DMS79 (cell line): ENCODE measurements at regions not wholly inside any gene's neighbourhood (a gene's known extent, or its start where the extent isn't known, plus 50 kb on each side); places are given as distances from the start of the nearest gene placed in this dataset.

Experiments
- DNase-seq: peaks from one replicate; lab custom pipeline; 2025; lab: John Stamatoyannopoulos, UW

DNA sequence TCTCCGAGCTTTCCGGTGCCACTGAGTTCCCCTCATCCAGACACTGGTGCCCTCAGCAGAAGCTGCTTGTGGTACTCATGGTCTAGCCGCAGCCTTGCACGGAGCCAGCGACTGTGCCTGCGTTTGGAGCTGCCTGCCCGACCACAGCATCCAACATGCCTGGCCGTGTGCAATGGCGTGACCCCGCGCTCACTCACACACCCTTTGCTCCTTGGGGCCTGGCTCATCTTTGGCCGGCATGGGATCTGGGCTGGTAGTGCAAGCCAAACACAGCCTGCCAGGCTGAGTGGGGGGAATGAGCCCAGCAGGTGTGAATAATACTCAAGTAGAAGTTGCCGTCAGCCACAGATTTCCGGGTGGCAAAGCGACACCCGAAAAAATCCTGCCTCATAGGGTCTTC lies 1178.7 kb upstream of the GBE1 start:
- no peak for DNase-seq

DNA sequence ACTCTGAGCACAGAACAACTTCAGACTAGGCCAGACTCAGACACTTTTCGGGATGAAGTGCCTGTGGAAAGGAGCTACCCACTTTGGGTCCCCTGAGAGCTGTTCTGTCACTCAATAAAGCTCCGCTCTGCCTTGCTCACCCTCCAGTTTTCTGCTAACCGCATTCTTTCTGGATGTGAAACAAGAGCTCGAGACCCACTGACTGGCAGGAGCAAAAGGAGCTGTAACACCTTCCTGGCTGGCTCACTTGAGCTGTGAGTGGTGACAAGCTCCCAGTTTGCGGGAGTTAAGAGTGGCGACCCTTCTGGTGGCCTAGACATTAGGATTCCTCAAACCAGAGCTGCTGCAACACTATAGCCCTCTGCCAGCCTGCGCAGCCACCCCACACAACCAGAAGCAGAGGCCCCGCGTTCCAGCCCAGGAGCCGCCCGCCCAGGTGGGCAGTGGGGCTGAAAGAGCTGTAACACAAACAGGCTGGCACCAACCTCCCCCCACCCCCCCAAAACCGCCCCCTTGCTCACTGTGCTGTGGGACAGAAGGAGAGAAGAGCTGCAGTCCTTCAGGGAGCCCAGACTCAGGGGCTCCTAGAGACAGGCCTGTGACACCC lies 1178.1 kb upstream of the GBE1 start:
- no peak for DNase-seq

DNA sequence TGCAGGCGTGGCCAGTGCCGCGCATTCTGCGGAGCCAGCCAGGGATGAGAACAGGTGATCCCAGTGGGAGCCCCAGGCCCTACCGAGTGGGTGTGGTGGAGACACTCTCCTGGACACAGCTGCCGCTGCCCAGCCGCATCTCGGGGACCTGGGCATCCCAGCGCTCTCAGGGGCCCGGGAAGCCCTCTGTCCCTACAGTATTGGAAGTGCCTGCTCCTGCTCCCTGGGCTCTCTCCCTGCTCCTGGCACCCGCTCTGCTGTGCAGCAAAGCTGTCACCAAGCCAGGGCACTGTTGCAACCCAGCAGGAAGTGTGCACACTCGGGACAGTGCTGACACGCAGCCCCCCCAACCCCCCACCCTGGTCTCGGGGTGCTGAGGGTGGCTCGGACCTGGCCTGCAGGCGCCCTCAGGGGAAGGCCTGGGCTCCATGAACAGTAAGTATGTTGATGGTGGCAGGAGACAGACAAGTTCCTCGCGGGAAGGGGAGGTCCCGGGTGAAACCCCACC lies 1177.4 kb upstream of the GBE1 start:
- DNase-seq = no peak

DNA sequence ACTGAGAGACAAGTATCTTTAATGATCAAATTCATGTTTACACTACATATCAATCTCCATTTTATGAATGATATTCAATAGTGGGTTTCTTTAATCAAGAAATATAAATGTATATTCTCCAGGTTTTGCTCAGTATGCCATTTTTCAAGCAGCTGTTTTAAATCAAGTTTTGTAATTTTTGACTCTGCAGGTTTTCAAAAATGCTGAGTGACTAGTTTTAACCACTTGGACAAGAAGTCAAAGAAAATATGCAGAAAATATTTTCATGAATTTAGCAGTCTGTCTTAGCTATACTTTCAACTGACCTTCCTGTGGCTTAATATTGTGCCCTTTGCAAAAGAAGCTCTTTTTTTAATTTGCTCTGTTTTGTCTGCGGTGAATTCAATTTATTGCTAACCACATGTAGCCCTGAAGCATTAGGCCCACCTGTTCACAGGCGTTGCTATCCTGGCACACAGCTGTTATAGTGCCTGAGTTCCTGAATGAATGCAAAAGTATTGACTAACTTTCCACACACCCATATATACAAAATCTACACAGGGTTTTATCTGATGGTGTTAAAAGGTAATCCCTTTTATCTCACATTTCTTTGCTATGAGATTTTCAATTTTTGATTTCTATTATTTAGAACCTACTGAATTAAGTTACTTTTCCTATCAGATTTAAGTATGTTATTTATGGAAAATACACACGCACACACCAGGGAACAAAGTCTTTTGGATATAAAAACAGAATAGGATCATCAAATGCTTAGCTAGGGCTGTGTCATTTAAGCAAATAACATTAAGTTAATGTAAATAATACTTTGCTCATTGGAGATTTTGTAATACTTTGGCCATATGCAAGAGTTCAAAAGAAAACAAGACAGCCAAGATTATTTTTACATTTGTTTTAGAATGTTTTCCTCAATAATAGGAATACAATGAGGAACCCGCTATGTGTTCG lies 1166.1 kb upstream of the GBE1 start:
- DNase-seq = no peak

DNA sequence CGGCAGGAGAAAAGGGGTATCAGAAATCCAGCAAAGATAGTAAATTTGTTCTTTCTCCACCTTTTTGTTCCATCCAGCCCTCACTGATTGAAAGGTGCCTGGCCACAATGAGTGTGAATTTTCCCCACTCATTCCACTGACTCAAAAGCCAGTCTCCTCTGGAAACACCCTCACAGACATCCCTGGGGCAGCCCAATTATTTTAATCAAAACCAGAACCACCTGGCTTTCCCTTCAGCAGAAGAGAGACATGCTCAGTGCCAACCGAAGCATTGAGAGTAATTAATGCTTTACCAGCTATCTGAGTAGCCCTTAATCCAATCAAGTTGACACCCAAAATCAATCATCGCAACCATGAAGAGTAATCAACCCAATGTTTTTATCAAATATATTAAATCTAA lies 1129.6 kb upstream of the GBE1 start:
- DNase-seq = no peak

DNA sequence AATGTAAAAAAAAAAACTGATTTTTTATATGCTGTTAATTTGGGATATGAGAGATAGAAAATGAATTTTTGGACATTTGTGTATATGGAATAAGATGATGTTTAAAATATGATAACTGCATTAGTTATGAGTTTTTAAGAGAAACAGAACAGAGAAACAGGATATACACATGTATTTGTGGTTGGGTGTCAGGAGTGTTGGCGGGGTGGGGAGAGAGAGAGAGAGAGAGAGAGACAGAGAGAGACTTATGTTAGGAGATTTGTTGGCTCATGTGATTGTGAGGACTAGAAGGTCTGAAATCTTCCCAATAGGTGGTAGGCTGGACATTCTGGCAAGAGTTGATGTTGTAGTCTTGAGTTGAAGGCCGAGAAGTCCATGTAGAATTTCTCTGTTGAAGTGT lies 1121.6 kb upstream of the GBE1 start:
- no peak for DNase-seq

DNA sequence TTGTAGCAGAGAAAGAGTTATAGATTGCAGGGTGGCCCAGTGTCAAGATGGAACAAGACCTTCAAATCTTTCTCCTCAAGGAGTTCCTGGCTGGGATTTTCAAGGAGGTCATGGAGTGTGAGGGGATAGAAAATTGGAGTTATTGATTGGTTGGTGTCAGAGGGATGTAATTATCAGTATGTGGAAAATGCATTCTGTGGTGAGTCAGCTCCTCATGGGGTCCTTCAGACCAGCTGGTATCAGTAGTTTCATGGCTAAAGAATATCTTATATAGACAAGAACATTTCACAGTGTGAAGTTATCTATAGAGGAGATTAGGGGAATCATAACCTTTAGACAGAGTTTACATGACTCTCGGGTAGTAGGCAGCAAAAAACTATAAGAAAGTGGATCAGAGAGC lies 1114.0 kb upstream of the GBE1 start:
- no peak for DNase-seq

DNA sequence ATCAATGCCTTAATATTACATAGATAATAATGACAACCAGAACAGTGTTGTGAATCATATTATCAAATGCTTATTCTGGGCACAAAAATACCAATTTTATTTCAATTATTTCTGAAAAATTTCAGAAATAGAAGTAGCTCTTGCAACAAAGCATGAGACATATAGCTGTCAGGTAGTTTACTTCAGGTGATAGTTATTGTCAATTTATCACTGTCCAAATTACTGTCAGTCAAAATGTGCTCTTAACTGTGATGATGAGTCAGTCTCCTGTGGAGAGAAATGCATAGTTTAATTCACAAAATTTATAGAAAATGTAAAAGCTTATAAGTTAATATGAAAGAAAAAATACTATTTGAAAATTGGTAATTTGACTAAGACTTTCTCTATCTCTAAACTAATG lies 1078.4 kb upstream of the GBE1 start:
- DNase-seq = no peak

DNA sequence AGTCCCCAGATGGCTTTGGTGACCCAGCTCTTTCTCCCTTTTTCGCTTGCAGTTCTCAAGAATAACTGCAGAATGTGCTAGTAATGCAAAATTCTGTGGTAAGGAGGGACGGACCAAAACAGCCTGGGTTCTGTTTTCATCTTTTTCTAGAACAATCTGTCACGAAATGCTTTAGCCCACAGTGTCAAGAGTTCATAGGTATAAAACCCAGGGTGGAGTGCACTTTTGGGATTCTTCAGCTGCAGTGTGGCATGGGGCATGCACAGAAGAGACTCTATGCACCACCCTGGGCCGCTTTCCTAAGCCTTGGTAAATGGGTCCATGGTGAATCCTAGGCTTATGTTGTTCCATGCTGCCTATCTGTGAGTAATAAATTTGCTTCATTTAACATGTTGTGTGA lies 1072.7 kb upstream of the GBE1 start:
- no peak for DNase-seq

DNA sequence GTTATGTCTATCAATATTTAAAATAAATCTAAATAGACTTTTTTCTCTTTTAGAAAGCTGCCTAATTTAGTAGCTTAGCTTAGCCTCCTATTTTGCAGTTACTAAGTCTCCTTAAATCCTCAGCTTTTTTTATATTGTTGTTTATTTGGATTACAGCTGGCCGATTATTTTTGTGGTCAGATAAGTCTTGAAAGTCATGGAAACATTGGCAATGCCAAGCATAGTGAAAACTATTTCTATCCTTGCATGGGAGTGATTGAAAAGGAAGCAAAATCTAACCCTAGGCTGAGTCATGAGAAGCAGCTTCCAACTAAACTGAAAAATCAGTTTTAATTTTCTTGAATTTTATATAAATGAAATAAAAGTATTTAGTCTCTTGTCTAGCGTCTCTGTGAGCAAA lies 1063.0 kb upstream of the GBE1 start:
- no peak for DNase-seq

DNA sequence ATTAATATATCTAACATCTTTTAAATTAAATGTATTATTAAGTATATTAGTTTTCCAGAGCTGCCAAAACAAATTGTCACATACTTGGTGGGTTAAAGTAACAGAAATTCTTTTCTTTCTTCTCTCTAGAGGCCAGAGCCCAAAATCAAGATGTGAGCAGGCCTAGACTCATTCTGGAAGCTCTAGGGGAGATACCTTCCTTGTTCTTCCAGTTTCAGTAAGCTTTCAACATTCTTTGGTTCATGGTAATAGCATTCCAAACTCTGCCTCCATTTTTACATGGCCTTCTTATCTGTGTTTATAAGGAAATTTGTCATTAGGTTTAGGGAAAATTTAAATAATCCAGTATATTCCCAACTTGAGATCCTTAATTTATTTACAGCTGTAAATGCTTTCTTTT lies 1054.6 kb upstream of the GBE1 start:
- no peak for DNase-seq

DNA sequence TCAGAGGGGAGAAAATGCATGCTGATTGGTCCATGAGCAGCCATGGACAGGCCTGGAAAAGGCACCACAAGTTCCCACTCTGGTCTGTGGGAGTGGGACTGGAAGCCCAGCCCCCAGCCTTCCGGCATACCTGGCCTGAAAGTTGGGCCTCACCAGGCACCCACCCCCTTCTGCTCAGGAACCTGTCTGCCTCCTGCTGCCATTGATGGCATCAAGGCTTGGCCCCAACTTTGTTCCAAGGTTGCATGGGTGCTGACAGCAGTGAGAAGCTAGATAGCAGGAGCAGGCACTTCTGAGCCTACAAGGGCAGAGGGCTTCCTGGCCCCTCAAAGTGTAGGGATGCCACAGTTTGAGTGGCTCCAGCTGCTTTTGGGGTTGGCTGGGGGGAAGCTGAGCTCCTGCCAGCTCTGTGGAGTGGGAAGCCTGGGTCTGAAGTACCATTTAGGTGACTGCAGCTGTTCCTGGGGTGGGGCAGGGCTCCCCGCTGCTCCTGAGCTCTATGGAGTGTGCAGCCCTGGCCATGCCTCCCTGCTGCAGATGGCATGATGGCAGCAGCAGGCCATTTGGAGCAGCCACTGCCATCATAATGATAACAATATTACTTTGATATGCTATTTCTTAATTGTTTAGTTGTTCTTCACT lies 1054.1 kb upstream of the GBE1 start:
- no peak for DNase-seq

DNA sequence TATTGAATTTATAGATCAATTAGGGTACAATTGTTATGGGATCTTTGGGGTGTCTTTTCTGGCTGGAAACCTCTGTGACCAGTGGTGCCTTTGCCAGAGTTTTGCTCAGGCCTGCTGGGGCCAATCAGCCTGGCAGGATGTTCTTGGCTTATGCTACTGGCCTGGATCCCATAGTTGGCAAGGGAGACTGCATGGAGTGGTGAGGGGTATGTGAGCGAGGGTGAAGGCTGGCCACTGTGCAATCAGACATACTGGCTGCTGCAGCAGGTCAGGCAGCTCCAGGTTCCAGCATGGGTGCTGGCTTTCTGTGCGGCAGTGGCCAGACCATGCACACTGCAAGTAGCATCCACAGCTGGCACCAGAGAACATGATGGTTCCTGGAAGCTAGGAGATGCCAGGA lies 1053.2 kb upstream of the GBE1 start:
- DNase-seq = no peak

DNA sequence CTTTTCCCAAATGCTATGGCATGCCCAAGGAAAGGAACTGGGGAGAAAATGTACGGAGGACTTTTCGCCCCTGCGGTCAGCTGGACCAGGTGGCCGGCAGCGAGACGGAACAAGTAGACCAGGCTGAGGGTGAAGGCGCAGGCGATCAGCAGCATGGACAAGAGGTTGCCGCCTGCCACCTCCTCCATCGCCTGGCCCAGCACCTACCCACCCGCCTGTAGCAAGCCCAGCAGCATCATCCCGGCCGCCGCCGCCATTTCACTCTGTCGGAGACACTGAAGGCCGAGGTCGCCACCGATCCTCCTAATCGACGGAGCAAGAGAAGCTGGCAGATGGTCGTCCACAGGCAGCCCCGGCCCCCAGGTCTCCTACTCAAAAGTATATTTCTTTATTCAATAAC lies 1046.3 kb upstream of the GBE1 start:
- no peak for DNase-seq

DNA sequence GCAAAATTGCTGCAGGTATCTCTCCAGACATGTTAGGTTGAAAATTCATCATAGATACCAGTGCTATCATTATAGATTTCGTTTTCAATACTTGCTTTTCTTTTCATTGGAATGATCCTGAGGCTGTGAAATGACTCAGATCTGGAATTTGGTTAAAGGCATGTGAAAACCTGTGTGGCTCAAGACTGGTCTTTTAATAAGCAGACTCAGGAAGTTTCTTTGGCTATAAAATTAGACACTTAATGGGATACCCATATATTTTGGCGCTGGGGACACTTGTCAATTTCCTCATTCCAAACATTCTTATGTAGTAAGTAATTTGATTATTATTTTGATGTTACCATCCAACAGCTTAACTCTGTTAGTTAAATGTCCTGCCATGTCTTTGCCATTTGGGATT lies 1041.1 kb upstream of the GBE1 start:
- no peak for DNase-seq

DNA sequence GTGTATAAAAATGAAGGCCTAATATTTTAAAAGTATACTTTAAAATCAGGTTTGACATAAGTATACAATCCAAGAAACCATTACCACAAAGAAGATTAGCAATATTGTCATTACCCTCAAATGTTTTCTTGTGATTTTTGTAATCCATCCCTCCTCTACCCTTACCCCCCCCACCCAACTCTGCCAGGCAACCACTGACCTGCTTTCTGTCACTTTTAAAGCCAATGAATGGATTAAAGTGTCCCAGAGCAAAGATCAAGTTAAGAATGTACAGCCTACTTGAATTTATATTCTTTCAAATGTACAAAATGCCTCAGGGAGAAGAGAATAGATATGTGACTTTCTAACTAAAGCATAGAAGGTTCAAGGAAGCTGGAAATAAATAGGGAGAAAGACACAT lies 1038.8 kb upstream of the GBE1 start:
- DNase-seq = no peak

DNA sequence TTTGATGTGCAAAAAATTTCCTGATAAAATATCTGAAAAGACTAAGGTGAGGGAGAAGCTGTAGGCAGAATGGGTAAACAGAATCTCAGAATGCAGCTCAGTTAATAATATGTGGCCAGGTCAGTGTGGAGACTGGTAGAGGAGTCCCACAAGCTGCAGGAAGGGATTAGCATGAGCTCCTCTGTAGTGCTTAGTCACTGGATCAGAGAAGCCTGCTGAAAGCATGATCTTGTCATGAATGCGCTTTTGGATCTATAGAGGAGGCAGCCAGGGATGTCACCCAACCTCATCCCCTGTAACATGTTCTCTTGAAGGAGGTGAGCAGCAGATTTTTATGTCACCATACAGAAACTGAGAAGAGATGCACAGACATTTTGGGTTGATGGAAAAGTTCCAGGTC lies 1035.3 kb upstream of the GBE1 start:
- no peak for DNase-seq

DNA sequence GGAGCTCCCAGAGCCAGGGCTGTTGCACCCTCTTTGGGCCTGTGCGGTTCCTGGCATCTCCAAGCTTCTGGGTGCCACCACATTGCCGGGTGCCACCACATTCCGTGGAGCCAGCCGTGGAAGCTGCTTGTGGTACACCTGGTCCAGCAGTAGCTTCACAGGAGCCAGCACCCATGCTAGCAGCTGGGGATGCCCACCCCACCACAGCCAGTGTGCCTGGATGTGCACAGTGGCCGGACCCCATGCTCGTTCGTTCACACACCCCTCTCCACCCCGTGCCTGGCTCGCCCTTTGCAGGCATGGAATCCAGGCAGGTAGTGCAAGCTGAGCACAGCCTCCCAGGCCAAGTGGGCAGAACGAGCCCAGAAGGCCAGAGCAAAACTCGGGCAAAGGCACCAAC lies 1029.8 kb upstream of the GBE1 start:
- no peak for DNase-seq

DNA sequence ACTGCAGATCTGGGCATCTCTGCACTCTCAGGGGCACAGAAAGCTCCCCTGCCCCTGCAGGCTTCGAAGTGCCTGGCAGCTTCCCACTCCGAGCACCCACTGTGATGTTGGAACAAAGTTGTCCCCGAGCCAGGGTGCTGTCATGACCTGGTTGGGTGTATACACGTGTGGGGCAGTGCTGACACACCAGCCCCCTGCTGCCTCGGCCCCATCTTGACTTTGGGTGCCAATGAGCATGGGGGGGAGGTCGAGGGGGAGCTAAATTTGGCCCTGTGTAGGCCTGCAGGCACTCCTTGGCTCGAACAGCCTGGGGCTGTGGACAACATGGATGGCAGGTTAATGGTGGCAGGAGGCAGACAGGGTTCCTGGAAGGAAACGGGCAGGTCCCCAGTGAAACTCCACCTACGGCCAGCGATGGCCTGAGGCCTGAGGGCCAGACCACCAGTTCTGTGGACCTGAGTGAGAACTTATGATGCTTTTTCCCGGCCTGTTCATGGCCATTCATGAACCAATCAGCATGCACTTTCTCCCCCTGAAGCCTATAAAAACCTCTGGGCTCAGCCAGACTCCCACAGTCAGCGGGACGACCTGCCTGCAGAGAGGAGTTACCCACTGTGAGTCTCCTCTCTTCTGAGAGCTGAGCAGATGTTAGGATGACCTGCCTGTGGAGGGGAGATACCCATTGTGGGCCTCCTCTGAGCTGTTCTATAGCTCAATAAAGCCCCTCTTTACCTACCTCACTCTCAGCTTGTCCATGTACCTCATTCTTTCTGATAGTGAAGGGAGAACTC lies 1029.1 kb upstream of the GBE1 start:
- no peak for DNase-seq

DNA sequence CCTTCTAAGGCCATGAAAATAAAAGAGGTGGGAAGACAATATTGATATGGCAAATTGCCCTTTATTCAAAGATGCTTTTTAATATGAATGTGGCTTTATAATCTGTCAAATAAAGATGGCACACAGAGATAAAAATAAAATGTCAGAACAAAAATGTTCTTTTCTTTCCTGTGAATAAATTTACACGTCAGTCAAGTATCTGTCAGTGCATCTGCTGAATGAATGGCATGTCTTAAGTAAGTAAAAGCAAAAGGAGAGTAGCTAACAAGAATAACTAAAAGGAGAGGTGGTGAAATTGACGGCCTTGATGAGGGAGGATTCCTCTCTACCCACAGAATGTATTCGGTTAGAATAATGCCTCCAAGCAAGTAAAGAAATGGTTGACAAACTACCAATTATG lies 1021.7 kb upstream of the GBE1 start:
- DNase-seq = no peak

DNA sequence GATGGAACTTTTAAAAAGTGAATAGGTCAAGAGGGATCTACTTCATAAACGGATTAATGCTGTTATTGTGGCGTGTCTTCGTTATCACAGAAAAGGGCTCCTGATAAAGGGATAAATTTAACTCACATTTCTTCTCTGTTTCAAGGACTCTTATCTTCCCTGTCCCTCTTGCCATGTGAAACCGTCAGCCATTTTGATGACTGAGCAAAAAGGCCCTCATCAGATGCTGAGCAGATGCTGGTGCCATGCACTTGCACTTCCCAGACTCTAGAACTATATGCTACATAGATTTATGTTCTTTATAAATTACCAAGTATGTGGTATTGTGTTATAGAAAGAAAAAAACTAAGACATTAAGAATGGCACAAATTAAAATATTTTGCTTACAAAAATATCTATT lies 1011.8 kb upstream of the GBE1 start:
- no peak for DNase-seq

DNA sequence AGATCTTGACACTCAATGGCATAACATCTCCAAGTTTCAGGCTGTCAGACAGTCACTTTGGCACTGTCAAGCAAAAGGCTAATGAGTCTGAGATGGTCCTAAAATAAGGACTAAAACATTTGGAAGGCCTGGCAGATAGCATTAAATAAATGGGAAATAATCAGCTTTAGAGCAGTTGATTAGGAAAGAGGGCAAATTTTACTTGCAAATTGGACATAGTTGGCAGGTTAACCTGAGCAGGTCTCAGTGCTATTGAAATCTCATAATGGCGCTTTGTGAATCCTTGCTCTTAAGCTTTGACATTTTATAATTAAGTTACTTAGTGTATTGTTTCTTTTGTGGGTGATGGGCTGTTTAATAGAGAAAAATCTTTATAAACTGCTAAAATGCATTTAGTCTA lies 1003.1 kb upstream of the GBE1 start:
- DNase-seq = no peak
